GM12892 (cell line): ENCODE measurements at regions not wholly inside any gene's neighbourhood (a gene's known extent, or its start where the extent isn't known, plus 50 kb on each side); places are given as distances from the start of the nearest gene placed in this dataset.

ENCODE experiments used
- DNase-seq: peaks from one replicate; pipeline ENCODE4 v3.0.0; 2011; ENCODE audit not compliant: insufficient read length
- FAIRE-seq: peaks from 2 replicates; lab custom pipeline; 2011; peaks lifted over from hg19 to GRCh38; lab: Jason Lieb, UNC
- POLR2A ChIP-seq: IDR thresholded peaks from 2 replicates; pipeline ENCODE4 v1.6.1; 2011; ENCODE audit warnings: low read depth, low read length, control low read depth
- POLR2AphosphoS5 ChIP-seq: IDR thresholded peaks from 2 replicates; pipeline ENCODE4 v1.6.1; 2011; ENCODE audit warnings: low read depth, low read length, control low read depth
- TAF1 ChIP-seq: IDR thresholded peaks from 2 replicates; pipeline ENCODE4 v1.6.1; 2011; ENCODE audit warnings: low read depth, mild to moderate bottlenecking, control low read depth, low read length, borderline replicate concordance

DNA sequence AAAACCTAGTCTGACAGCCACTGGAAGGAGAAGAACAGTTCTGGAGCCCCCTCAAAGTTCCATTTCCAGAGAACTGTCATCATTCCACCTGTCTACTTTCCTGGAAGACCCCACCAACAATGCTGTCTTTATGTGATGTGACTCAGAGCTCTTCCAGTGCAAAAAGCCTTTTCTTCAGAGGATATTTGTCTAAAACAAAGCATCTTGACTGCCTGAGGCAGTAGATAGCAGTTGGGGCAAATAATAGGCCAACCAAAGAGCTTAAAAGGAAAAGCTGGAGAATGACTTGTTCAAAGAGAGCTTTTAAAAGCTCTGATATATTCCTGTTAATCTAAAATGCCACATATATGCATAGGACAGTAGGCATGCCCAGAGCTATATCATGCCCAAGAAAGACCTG is 62.6 kb downstream of the MIS18A start:
- FAIRE-seq, result no peak
- DNase-seq, result no peak

DNA sequence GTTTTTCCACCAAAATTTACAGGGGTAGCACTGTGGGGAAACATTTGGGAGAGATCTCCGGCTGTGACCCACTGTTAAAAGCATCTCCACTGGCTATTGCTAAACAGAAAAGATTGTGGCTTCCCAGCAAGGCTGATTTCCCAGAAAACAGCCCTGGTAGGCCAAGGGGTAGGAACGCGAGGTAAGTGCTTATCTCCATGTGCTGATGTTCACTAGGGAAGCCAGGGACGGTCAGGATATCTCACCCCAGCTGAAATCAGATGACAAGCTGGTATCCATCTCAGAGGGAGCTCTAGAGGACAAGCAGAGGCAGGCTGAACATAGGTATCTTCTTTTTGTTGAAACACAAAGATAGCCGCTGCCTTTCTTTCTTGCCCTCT is 63.6 kb downstream of the MIS18A start:
- TF ChIP-seq POLR2AphosphoS5 (no peak), POLR2A (no peak), TAF1 (no peak)
- no peak for DNase-seq
- FAIRE-seq, result no peak

More for the DNA sequence above, 62.6 kb downstream of the MIS18A start:
- TF ChIP-seq POLR2AphosphoS5, result no peak
- no peak for TF ChIP-seq POLR2A
- no peak for TF ChIP-seq TAF1

DNA sequence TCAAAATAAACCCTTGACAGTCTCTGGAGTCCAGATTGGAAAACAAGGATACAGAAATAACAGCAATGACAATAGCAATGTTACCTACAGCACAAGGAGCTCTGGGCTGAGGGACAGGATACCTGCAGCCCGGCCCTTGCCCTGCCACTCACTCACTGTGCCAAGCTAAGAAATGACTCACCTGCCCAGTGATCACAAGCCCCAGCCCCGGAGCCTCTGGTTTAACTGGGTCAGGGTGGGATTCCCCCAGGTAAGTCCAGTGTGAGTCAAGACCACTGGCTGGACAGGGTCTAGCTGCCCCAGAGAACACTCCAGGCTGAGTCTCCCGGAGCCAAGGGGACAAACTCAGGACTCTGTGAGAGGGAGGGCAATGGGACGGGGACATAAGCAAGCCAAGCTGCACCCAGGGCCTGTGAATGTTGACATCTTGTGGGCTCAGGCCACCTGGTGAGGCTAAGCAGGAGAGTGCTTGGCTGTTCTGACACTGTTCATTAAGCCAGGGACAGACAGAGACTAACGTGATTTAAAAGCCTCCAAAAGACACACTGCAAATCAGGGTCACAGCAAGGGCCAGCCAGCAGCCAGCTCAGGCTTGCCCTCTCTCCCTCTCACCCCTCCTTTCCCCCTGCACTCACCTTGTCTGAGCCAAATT is 64.1 kb downstream of the MIS18A start:
- FAIRE-seq, result no peak
- no peak for TF ChIP-seq POLR2A
- TF ChIP-seq POLR2AphosphoS5, result no peak
- no peak for TF ChIP-seq TAF1
- DNase-seq, result no peak

DNA sequence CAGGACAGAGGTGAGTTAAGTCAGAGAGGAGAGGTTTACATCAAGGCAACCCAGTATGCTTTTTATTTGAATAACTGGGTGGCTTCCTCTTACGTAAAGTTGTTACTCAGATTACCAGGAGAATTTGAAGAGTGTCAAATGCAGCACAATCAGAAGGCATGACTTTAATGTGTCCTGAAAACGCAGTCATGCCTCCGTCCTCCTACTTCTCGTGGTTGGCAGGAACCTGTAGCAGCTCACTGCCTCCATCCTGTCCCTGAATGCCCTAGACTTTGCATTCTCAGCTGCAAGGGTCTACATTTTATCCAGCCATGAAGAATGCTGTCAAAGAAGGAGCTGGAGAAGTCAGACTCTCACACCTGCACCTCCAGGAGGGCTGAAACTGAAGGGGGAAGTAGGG is 66.7 kb downstream of the MIS18A start:
- DNase-seq, result no peak
- FAIRE-seq, result no peak

DNA sequence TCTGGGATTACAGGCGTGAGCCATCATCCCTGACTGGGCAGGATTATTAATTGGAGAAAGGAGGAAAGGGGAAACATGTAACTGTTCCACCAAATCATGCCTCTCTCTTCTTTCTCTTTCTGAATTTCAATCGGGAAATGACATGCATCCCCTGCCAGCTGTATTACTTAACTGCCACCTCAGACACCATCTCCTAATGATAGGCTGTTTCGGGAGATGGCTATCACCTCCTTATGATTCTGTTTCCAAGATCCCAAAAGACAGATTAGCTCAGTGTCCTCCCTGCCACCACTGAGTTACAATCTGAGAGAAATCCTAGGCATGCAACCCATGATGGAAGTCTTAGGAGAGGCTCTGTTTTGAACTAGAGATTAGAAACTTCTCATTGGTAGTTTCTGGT is 67.5 kb downstream of the MIS18A start:
- FAIRE-seq, result no peak
- DNase-seq, result no peak
- no peak for TF ChIP-seq POLR2A
- TF ChIP-seq TAF1, result no peak
- TF ChIP-seq POLR2AphosphoS5, result no peak

More for the DNA sequence above, 66.7 kb downstream of the MIS18A start:
- no peak for TF ChIP-seq POLR2A
- no peak for TF ChIP-seq TAF1
- no peak for TF ChIP-seq POLR2AphosphoS5

DNA sequence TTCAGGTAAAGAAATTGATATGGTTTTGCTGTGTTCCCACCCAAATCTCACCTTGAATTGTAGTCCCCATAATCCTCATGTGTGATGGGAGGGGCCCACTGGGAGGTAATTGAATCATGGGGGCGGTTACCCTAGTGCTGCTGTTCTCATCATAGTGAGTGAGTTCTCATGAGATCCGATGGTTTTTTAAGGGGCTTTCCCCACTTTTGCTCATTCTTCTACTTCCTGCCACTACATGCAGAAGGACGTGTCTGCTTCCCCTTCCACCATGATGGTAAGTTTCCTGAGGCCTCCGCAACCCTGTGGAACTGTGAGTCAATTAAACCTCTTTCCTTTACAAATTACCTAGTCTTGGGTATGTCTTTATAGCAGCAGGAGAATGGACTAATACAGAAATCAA is 69.3 kb downstream of the MIS18A start:
- no peak for FAIRE-seq
- no peak for DNase-seq
- TF ChIP-seq TAF1, result no peak
- no peak for TF ChIP-seq POLR2A
- TF ChIP-seq POLR2AphosphoS5, result no peak

DNA sequence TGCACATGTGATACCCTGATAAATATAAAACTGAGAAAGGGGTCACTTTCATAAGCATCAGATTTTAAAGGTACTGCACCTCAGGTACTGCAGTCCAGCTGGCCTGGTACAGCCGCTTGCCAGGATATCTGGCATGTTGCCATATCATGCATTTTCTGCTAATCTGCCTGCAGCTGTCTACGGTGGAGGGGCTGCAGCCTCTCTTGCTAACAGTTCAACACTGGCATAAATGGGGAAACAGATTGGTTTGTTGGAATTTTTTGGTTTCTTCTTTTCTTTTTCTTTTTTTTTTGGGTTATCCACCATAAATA is 71.5 kb downstream of the MIS18A start:
- TF ChIP-seq TAF1 (no peak), POLR2A (no peak), POLR2AphosphoS5 (no peak)
- no peak for DNase-seq
- FAIRE-seq, result no peak

DNA sequence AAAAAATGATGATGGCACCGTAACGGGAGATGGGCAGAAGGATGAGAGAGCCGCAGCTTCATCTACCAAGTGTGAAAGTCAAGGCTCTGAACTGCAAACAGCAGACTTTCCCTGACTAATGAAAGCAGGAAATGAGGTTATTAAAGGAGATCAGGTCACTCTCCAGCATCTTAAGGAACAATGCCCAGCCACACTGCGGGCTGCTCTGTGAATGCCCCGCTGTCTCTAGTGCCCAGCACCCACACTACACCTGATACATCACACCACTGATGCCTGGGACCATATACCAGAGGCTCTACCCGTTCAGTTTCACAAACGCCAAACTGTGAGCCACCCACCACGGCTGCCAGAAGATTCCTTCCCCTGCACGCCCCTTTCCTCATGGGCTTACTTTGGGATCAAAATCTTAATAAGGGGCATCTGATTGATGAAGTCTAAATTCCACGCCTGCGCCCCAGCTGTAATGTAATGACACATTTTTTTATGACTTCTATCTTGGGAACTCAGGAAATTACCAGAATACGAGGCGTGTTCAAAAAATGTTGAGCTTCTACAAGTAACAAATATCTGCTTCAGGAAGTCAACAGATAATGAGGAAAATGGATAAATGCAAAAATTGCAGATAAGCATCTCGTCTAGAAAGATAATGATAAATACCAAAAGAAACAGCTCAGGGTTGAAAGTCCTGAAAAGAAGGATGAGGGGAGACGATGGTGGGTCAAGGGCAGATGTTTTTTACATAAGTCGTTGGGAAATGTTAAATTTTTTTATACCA is 72.0 kb downstream of the MIS18A start:
- FAIRE-seq, result no peak
- DNase-seq, result no peak
- TF ChIP-seq POLR2AphosphoS5 (no peak), POLR2A (no peak), TAF1 (no peak)

DNA sequence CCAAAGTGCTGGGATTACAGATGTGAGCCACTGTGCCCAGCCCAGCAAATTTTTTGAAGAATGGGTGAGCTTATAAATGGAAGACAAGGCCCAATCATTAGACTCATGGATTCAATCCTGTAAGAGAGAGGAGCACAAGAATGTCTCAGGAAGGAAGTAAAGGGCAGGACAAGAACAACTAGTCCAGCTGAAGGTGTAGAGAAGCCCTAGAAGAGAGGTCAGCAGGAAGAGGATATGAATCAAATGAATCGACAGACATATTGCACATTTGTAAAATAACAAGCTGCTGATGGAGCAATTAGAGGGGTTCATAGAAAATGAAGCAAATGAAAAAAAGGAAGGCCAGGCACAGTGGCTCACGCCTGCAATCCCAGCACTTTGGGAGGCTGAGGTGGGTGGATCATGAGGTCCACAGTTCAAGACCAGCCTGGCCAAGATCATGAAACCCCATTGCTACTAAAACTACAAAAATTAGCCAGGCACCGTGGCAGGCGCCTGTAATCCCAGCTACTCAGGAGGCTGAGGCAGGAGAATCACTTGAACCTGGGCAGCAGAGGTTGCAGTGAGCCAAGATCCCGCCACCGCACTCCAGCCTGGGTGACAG is 74.9 kb downstream of the MIS18A start:
- TF ChIP-seq POLR2A (no peak), POLR2AphosphoS5 (no peak), TAF1 (no peak)
- DNase-seq, result no peak
- FAIRE-seq, result no peak

DNA sequence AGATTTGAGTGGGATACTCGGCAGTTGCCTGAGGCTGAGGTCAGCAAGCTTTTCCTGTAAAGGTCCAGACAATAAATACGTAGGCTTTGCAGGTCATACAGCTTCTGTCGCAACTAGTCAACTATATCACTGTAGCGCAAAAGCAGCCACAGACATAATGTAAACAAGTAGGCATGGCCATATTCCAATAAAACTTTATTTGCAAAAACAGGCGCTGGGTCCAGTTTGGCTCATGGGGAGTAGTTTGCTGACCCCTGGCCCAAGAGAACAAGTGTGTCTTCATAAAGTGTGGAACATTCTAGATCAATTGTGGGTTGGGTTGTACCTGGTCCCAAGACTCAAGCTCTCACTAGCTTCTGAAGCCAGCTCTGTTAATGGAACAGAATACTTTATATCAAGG is 78.8 kb downstream of the MIS18A start:
- FAIRE-seq, result no peak
- TF ChIP-seq TAF1, result no peak
- TF ChIP-seq POLR2AphosphoS5, result no peak

DNA sequence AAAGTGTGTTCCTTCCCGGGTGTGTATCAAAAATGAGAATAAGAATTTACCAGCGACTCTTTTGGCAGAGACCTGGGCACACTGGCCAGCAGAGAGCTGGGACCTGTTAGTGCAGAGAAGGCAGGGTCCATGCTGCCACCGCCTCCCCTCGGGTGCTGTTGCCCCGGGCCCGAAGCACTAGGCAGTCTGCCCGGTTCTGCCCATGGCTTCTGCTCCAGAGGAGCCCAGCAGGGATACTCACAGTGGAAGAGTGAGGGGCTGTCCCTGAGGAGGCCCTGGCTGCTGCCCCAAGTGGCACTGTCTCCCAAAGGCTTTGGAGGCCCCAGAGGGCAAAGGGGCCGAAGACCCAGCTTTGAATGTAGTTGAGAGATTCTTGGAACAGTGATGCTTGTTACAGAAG is 80.5 kb downstream of the MIS18A start:
- no peak for FAIRE-seq
- no peak for DNase-seq
- no peak for TF ChIP-seq POLR2A
- no peak for TF ChIP-seq POLR2AphosphoS5
- no peak for TF ChIP-seq TAF1

More for the DNA sequence above, 78.8 kb downstream of the MIS18A start:
- DNase-seq, result no peak

DNA sequence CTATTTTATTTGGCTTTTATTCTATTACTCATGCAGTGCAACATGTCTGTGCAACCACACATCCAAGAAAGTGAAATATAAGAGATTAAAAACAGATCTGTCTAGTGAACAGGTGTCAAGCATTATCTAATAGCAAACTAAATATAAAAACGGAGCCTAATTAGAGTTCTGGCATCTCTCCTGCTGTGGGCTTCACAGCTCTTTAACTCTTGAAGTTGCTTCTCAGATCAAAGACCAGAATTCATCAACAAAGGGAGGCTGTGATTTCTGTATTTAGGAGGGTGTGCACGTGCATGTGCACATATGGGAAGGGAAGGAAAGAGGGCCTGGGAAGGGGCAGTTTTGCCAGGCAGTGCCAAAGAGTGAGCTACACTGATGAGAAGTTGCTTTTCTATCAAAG is 81.0 kb downstream of the MIS18A start:
- no peak for DNase-seq
- TF ChIP-seq TAF1 (no peak), POLR2AphosphoS5 (no peak), POLR2A (no peak)
- no peak for FAIRE-seq
